ENCODE measurements at regions not wholly inside any gene's neighbourhood (a gene's known extent, or its start where the extent isn't known, plus 50 kb on each side); places are given as distances from the start of the nearest gene placed in this dataset.

- DNase-seq (ENCODE audit: low read depth), result no peak
These were observed 122.6 kb upstream of the CHRM3 start for GRCh38 chr1:239263801-239264200.

DNA sequence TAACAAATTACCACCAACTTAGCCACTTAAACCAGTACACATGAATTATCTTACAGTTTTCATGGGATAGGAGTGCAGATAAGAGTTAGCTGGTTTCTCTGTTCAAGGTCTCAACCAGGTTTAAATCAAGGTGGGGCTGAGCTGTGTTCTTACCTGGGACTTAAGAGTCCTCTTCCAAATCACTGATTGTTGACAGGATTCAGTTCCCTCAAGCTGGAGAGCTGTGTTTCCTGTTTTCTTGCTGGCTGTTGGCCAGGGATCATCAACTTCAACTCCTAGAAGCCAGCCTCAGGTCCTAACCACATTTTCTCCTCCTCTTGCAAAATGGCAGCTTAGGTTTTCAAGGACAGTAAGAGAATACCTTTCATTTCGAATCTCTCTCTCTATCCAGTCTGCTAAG is 123.8 kb upstream of the CHRM3 start:
- DNase-seq (ENCODE audit: low read depth), result no peak

DNA sequence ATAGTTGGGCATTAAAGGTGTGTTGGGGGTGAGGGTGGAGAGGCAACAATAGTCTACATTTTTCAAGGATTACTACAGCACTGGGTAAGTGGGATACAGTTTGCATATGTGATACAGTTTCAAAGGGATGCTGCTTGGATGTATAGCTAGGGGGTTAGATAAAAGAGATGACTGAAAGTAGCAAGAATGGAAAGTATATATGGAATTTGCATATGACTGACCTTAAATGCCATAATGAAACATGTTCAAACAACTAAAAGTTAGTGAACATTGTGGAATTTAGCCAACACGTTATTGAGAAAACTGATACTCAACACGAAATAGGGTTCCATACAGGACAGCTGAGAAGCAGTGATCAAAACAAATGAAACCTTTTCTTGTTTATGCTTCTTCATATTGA is 124.8 kb upstream of the CHRM3 start:
- peak; percentile 13 for DNase-seq (ENCODE audit: low read depth)

GRCh38 chr1:239260842-239261241 is 125.5 kb upstream of the CHRM3 start:
- peak; percentile 45 for DNase-seq (ENCODE audit: low read depth)

DNA sequence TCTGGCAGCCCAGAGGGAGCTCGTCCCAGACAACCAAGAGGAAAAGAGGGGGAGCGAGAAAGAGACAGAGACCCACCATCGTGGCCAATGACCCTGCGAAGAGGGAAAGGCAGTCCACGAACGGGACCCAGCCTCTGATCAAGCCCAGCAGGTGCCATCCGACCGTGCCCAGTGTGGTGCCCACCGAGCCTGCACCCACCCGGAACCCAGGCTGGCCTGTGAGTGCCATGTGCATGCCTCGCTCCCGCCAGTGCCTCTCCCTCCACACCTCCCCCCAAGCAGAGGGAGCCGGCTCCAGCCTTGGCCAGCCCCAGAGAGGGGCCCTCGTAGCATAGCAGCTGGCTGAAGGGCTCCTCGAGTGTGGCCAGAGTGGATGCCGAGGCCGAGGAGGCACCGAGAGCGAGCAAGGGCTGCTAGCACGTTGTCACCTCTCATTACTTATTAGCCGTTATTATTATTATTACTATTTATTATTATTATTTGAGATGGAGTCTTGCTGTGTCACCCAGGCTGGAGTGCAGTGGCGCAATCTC is 130.7 kb upstream of the CHRM3 start:
- no peak for DNase-seq (ENCODE audit: low read depth)

- DNase-seq (ENCODE audit: low read depth), result no peak
These were observed 131.4 kb upstream of the CHRM3 start for GRCh38 chr1:239254999-239255398.

- peak; percentile 67 for DNase-seq (ENCODE audit: low read depth)
These were observed 133.3 kb upstream of the CHRM3 start for GRCh38 chr1:239253032-239253431.

- peak; percentile 81 for DNase-seq (ENCODE audit: low read depth)
These were observed 135.9 kb upstream of the CHRM3 start for GRCh38 chr1:239250353-239251035.

- peak; percentile 85 for DNase-seq (ENCODE audit: low read depth)
These were observed 139.1 kb upstream of the CHRM3 start for GRCh38 chr1:239247285-239247684.

GRCh38 chr1:239244084-239244483 is 142.3 kb upstream of the CHRM3 start:
- DNase-seq (ENCODE audit: low read depth), result no peak

GRCh38 chr1:239243006-239243405 is 143.4 kb upstream of the CHRM3 start:
- DNase-seq (ENCODE audit: low read depth), result no peak

GRCh38 chr1:239242404-239242803 is 144.0 kb upstream of the CHRM3 start:
- no peak for DNase-seq (ENCODE audit: low read depth)

DNA sequence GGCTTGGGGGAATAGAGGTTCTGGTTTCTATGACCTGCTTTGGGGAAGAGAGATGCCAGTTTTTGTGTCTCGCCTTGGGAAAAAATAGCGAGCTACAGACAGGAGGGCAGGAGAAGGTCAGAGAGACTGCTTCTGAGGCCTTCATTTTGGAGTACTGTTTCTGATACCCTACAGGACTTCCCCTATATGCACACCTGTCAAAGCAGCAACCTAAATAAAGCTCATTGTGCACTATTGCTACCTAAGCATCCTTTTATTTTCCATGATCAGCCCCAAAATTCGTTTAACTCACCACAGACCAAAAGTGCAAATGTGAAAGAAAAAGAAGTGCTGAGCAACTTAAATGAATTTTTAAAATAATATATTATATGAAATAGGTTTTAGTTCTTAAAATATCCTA is 145.6 kb upstream of the CHRM3 start:
- no peak for DNase-seq (ENCODE audit: low read depth)

- DNase-seq (ENCODE audit: low read depth), result no peak
These were observed 146.8 kb upstream of the CHRM3 start for GRCh38 chr1:239239529-239239928.

- peak; percentile 19 for DNase-seq (ENCODE audit: low read depth)
These were observed 148.5 kb upstream of the CHRM3 start for GRCh38 chr1:239237912-239238311.

DNA sequence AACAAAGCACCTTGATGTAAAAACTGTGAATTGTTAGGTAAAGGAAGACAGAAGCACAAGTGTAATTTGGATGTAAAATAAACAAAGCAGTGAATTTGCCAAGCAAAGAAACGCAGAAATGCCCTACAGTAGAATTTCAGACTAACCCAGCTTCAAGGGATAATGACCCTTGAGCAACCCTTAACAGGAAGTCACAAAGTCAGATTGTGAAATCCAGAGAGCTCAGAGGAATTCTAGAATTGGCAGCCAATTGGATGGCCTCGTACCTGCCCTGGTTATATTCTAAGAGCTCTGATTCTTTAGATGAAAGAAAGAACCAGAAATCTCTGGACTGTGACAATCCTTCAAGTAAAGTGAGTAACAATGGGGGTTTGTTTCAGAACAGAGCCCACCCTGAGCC is 152.7 kb upstream of the CHRM3 start:
- DNase-seq (ENCODE audit: low read depth), result peak; percentile 22

- no peak for DNase-seq (ENCODE audit: low read depth)
These were observed 153.4 kb upstream of the CHRM3 start for GRCh38 chr1:239232921-239233320.

GRCh38 chr1:239228451-239228850 is 157.9 kb upstream of the CHRM3 start:
- DNase-seq (ENCODE audit: low read depth), result no peak

GRCh38 chr1:239225396-239225795 is 161.0 kb upstream of the CHRM3 start:
- DNase-seq (ENCODE audit: low read depth), result no peak

- DNase-seq (ENCODE audit: low read depth), result no peak
These were observed 162.3 kb upstream of the CHRM3 start for GRCh38 chr1:239224100-239224499.

DNA sequence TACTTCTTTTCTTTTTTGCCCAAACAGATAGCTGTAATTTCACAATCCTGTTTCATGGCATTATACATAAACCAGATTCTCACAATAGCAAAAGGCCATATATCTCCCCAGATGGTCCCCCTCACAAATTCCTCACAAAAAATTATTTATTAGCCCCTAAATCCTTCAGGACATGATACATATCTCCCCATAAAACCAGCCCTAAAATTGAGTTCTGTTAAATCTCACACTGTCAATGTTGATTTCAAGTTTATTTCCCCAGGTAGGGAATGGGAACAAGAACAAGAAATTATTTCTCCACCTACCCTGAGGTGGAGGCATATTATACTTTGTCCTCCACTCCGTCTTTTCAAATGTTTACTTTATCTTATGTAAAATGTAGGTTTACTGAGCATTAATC is 163.4 kb upstream of the CHRM3 start:
- DNase-seq (ENCODE audit: low read depth), result no peak

DNA sequence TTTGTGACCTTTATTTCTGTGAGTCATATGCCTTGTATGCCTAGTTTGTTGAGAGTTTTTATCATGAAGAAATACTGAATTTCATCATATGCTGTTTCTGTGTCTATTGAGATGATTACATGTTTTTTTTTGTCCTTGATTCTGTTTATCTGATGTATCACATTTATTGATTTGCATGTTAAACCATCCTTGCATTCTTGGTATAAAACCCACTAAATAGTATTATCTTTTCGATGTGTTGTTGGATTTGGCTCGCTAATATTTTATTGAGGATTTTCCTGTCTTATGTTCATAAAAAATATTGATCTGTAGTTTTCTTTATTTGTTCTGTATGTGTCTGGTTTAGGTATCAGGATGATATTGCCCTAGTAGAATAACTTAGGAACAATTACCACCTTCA is 164.7 kb upstream of the CHRM3 start:
- peak; percentile 24 for DNase-seq (ENCODE audit: low read depth)

DNA sequence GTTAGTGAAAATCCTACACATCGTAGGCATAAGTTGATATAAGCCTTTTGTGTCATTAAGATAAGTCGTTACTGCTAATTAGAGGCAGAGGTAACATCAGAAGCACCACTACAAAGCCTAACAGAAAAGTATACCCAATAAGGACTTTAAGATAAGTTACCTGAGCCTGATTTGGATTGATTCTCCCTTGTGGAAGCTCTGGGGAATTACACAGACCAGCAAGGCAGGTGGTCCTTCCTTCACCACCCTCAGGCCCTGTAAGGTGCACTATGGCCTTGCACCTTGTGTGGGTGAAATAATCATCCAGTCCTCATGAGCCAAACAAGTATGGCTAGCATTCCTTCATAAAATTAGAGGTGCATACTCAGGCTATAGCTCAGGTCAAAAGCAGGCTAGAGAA is 166.7 kb upstream of the CHRM3 start:
- DNase-seq (ENCODE audit: low read depth), result no peak

DNA sequence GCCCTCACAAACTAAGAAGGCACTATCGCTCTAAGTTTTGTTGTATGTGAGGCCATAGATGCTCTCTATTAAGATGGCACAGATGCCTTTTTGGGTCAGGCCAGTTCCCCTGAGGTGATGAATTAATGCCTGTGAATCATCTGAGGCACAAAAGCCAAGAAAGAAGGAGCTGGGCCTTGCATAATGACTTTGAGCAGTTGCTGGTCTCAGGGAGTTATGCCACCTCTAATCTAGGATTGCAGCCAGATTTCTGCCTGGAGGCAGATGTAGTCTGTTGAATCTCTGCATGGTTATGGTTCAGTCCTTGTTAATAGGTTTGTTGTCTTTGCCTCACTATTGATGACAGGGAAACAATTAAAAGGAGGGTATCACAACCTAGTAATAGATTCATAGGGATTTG is 168.1 kb upstream of the CHRM3 start:
- no peak for DNase-seq (ENCODE audit: low read depth)

All from ELR (cell line).